Fibroblast of lung (primary cell): ENCODE measurements at regions not wholly inside any gene's neighbourhood (a gene's known extent, or its start where the extent isn't known, plus 50 kb on each side); places are given as distances from the start of the nearest gene placed in this dataset.

Source experiments
- DNase-seq, 2 donors: peaks; one replicate each; pipeline versions ENCODE4 v3.0.0 to v3.0.0-alpha.2; 2010; ENCODE audit warnings: low read depth in 2 of 2
- H2AFZ ChIP-seq: 2 replicates; pipeline ENCODE4 v1.5.1; 2012; ENCODE audit warnings: low read length, control low read depth, inconsistent platforms
- H3K27ac ChIP-seq: 2 replicates; pipeline ENCODE4 v1.5.1; 2011; ENCODE audit warnings: low read length, control low read depth; ENCODE audit not compliant: insufficient read depth
- H3K27me3 ChIP-seq: 2 replicates; pipeline ENCODE4 v1.5.1; 2011; ENCODE audit warnings: mild to moderate bottlenecking, low read length; ENCODE audit not compliant: control insufficient read depth, insufficient read depth
- H3K36me3 ChIP-seq: 2 replicates; pipeline ENCODE4 v1.5.1; 2011; ENCODE audit warnings: low read length; ENCODE audit not compliant: control insufficient read depth, insufficient read depth
- H3K4me1 ChIP-seq: 2 replicates; pipeline ENCODE4 v1.5.1; 2011; ENCODE audit warnings: low read length; ENCODE audit not compliant: control insufficient read depth, insufficient read depth; ENCODE audit errors: extremely low read depth
- H3K4me2 ChIP-seq: 2 replicates; pipeline ENCODE4 v1.5.1; 2011; ENCODE audit warnings: low read length, control low read depth; ENCODE audit not compliant: insufficient read depth; ENCODE audit errors: extremely low read depth
- H3K4me3 ChIP-seq, 4 experiments: fragments of 200-600 bp in 1 of 4; sonication (generic) in 1 of 4; replicated peaks in 1 of 4; 2 replicates each; pipeline ENCODE4 v1.5.1; 2011 to 2016; ENCODE audit warnings: low read length in 4 of 4, low read depth in 3 of 4, mild to moderate bottlenecking in 3 of 4, control low read depth in 2 of 4, inconsistent platforms in 1 of 4, mixed read lengths in 1 of 4; ENCODE audit not compliant: insufficient read depth in 1 of 4; ENCODE audit errors: control extremely low read depth in 1 of 4
- H3K79me2 ChIP-seq: 2 replicates; pipeline ENCODE4 v1.5.1; 2012; ENCODE audit warnings: mild to moderate bottlenecking, low read length, inconsistent platforms; ENCODE audit not compliant: control insufficient read depth, insufficient read depth
- H3K9ac ChIP-seq: 2 replicates; pipeline ENCODE4 v1.5.1; 2011; ENCODE audit warnings: mild to moderate bottlenecking, low read length, control low read depth; ENCODE audit not compliant: insufficient read depth
- H3K9me3 ChIP-seq: 2 replicates; pipeline ENCODE4 v1.5.1; 2012; ENCODE audit warnings: low read depth, low read length; ENCODE audit not compliant: control insufficient read depth, insufficient read depth
- H4K20me1 ChIP-seq: 2 replicates; pipeline ENCODE4 v1.5.1; 2011; ENCODE audit warnings: low read length; ENCODE audit not compliant: control insufficient read depth, insufficient read depth; ENCODE audit errors: extremely low read depth
- CTCF ChIP-seq, 2 donors: IDR thresholded peaks in 1 of 2; conservative IDR thresholded peaks in 1 of 2; 1 replicate in 1 of 2; 2 replicates in 1 of 2; pipeline ENCODE4 v1.5.1; 2011 to 2012; ENCODE audit warnings: low read length in 2 of 2, control low read depth in 1 of 2, inconsistent platforms in 1 of 2, low read depth in 1 of 2, mild to moderate bottlenecking in 1 of 2
- EZH2 ChIP-seq: IDR thresholded peaks from 2 replicates; pipeline ENCODE4 v1.5.1; 2012; ENCODE audit warnings: low read length, control low read depth, mild to moderate bottlenecking; ENCODE audit errors: missing control alignments

GRCh38 chr18:46275370-46275769 lies 171.2 kb downstream of the HAUS1 start:
- TF ChIP-seq EZH2 = no peak
- no peak for TF ChIP-seq CTCF (conservative IDR thresholded peaks at IDR 0.05 in 1 of 2, IDR thresholded peaks at IDR 0.05 in 1 of 2; ENCODE audit: low read depth in 1 of 2, low read length in 2 of 2)
- no peak overlapping the region for H3K4me3 ChIP-seq
- H3K4me1 ChIP-seq = peaks cover 3% of the 10 kb centered on the region
- H3K9ac ChIP-seq = no peak overlapping the region
- no peak overlapping the region for H3K4me2 ChIP-seq
- no peak for DNase-seq
- H3K9me3 ChIP-seq = no peaks in the 10 kb centered on the region
- H3K27me3 ChIP-seq = no peaks in the 10 kb centered on the region
- no peak overlapping the region for H2AFZ ChIP-seq
- H4K20me1 ChIP-seq = no peaks in the 10 kb centered on the region
- H3K27ac ChIP-seq = no peak overlapping the region
- H3K36me3 ChIP-seq = no peaks in the 10 kb centered on the region
- no peaks in the 10 kb centered on the region for H3K79me2 ChIP-seq

- no peaks in the 10 kb centered on the region for H3K36me3 ChIP-seq
- no peaks in the 10 kb centered on the region for H3K27me3 ChIP-seq
- no peak overlapping the region for H3K4me2 ChIP-seq
- no peaks in the 10 kb centered on the region for H3K9me3 ChIP-seq
- no peak for DNase-seq
- no peak overlapping the region for H3K27ac ChIP-seq
- no peaks in the 10 kb centered on the region for H4K20me1 ChIP-seq
- TF ChIP-seq EZH2 = no peak
- no peak overlapping the region for H3K9ac ChIP-seq
- H3K4me1 ChIP-seq = peaks cover 3% of the 10 kb centered on the region
- H3K79me2 ChIP-seq = no peaks in the 10 kb centered on the region
- H2AFZ ChIP-seq = no peak overlapping the region
- H3K4me3 ChIP-seq = no peak overlapping the region
Observed at GRCh38 chr18:46276748-46277147, 172.6 kb downstream of the HAUS1 start.

- Histone ChIP-seq H3K27me3 (no peaks in the 10 kb centered on the region), H2AFZ (no peak overlapping the region), H3K9me3 (no peaks in the 10 kb centered on the region), H4K20me1 (no peaks in the 10 kb centered on the region), H3K9ac (no peak overlapping the region), H3K36me3 (no peaks in the 10 kb centered on the region), H3K79me2 (no peaks in the 10 kb centered on the region), H3K4me1 (peaks cover 3% of the 10 kb centered on the region), H3K4me2 (no peak overlapping the region), H3K27ac (no peak overlapping the region), H3K4me3 (no peak overlapping the region)
- no peak for TF ChIP-seq CTCF (conservative IDR thresholded peaks at IDR 0.05 in 1 of 2, IDR thresholded peaks at IDR 0.05 in 1 of 2; ENCODE audit: low read depth in 1 of 2, low read length in 2 of 2)
- no peak for TF ChIP-seq EZH2
- DNase-seq = peak; percentile 37 to 74
Observed at GRCh38 chr18:46278481-46279465, 174.6 kb downstream of the HAUS1 start.
